GM20000 (cell line): ENCODE measurements at regions not wholly inside any gene's neighbourhood (a gene's known extent, or its start where the extent isn't known, plus 50 kb on each side); places are given as distances from the start of the nearest gene placed in this dataset.

ENCODE experiments used
- DNase-seq: peaks from one replicate; pipeline ENCODE4 v3.0.0; 2012; ENCODE audit warnings: low spot score
- CTCF ChIP-seq: IDR thresholded peaks from 2 replicates; pipeline ENCODE4 v1.5.1; 2012; ENCODE audit warnings: mild to moderate bottlenecking, control low read depth; ENCODE audit errors: extremely low read depth, missing control alignments

GRCh38 chr5:171705036-171705435 lies 80.6 kb upstream of the SMIM23 start:
- no peak for TF ChIP-seq CTCF
- no peak for DNase-seq

- DNase-seq = no peak
- no peak for TF ChIP-seq CTCF
These were observed 79.7 kb upstream of the SMIM23 start for GRCh38 chr5:171705830-171706468.

DNA sequence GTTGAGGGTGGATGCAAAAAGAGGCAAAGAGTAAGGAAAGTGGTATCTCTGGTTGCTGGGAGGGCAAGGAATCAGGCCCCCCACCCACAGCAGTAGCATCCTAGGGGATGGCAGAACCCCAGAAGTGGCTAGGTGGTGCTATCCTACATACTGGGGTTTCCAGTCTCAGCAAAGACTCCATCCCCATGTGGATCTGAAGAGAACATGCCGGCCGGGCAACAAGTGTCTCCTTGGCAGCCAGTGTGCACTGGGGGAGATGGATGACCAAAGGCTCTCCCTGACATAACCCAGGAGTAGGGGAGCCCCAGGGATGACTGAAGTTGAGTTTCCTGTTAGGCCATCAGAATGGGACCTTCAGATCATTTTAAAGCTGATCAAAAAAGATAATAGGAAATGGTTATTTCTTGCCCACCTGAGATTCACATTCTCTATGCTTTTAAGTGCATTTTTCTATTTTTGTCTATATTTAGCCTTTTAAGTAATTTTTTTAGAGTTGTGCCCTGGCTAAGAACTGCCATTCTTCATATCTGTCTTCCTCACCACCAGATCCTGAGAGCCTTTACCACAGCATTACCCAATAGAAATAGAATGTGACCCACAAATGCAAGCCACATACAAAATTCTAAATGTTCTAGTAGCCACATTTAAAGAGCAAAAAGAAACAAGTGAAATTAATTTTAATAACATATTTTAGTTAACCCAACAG lies 78.7 kb upstream of the SMIM23 start:
- no peak for TF ChIP-seq CTCF
- DNase-seq = no peak

GRCh38 chr5:171707442-171707792 lies 78.2 kb upstream of the SMIM23 start:
- TF ChIP-seq CTCF = no peak
- no peak for DNase-seq

GRCh38 chr5:171709930-171710329 lies 75.7 kb upstream of the SMIM23 start:
- TF ChIP-seq CTCF = no peak
- no peak for DNase-seq

- no peak for TF ChIP-seq CTCF
- DNase-seq = no peak
These were observed 75.1 kb upstream of the SMIM23 start for GRCh38 chr5:171710451-171711024.

DNA sequence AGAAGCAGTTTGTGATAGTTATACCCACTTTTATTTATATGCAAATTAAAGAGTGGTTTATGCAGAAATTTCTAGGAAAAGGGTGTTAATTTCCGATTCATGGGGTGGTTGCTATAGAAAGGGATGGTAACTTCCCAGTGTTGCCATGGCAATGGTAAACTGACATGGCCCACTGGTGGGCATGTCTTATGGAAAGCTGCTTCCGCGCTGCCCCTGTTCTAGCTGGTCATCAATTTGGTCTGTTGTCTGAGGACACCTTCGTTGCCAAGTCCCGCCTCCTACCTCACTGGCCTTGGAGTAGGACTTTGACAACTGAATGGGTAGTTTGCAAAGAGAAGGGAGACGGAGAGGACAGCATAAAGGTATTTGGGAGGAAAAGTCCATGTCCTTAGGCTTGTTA lies 74.0 kb upstream of the SMIM23 start:
- no peak for TF ChIP-seq CTCF
- no peak for DNase-seq
